ENCODE measurements at regions not wholly inside any gene's neighbourhood (a gene's known extent, or its start where the extent isn't known, plus 50 kb on each side); places are given as distances from the start of the nearest gene placed in this dataset.

- H3K4me3 Mint-ChIP-seq, result no peak overlapping the region
- H2AFZ ChIP-seq (ENCODE audit: insufficient read depth, low read depth, low read length, poor library complexity, severe bottlenecking), result no peak overlapping the region
- H3K4me3 ChIP-seq (ENCODE audit: control extremely low read depth in 1 of 5, extremely low read depth in 1 of 5, insufficient read depth in 1 of 5, low read depth in 2 of 5, low read length in 4 of 5), result no peak overlapping the region
- TF ChIP-seq, protein P1, sequence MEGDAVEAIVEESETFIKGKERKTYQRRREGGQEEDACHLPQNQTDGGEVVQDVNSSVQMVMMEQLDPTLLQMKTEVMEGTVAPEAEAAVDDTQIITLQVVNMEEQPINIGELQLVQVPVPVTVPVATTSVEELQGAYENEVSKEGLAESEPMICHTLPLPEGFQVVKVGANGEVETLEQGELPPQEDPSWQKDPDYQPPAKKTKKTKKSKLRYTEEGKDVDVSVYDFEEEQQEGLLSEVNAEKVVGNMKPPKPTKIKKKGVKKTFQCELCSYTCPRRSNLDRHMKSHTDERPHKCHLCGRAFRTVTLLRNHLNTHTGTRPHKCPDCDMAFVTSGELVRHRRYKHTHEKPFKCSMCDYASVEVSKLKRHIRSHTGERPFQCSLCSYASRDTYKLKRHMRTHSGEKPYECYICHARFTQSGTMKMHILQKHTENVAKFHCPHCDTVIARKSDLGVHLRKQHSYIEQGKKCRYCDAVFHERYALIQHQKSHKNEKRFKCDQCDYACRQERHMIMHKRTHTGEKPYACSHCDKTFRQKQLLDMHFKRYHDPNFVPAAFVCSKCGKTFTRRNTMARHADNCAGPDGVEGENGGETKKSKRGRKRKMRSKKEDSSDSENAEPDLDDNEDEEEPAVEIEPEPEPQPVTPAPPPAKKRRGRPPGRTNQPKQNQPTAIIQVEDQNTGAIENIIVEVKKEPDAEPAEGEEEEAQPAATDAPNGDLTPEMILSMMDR (IDR thresholded peaks at IDR 0.05), result no peak
- no peak for TF ChIP-seq EZH2 (IDR thresholded peaks at IDR 0.05; ENCODE audit: borderline replicate concordance, insufficient read depth, low read depth, low read length, poor library complexity, severe bottlenecking)
- intact Hi-C loops (cut with micrococcal nuclease), result no loop called here
- peaks cover 4% of the 10 kb centered on the region for H3K27me3 Mint-ChIP-seq
- H3K27me3 ChIP-seq (replicated peaks in 1 of 4; ENCODE audit: control extremely low read depth in 1 of 4, control insufficient read depth in 3 of 4, insufficient read depth in 4 of 4, low read length in 3 of 4), result no peaks in the 10 kb centered on the region
- DNase-seq (no peak), ATAC-seq (ENCODE audit: low read depth) (no peak)
- peaks cover 4% of the 10 kb centered on the region for H3K9me3 Mint-ChIP-seq (ENCODE audit: insufficient read depth)
- no peaks in the 10 kb centered on the region for H3K36me3 ChIP-seq (replicated peaks in 1 of 2; ENCODE audit: control extremely low read depth in 1 of 2, control insufficient read depth in 1 of 2, extremely low read depth in 1 of 2, insufficient read depth in 2 of 2, low read length in 1 of 2)
- WGBS (ENCODE audit: insufficient coverage), result 67% methylated on average over 1 of the region's 4 CpGs
- H3K27ac Mint-ChIP-seq, result no peak overlapping the region
- H3K27ac ChIP-seq (ENCODE audit: low read length in 2 of 2), result no peak overlapping the region
- no peaks in the 10 kb centered on the region for H3K4me1 Mint-ChIP-seq
- H3K4me1 ChIP-seq (ENCODE audit: control insufficient read depth in 2 of 2, insufficient read depth in 2 of 2, low read length in 2 of 2), result no peaks in the 10 kb centered on the region
- CTCF ChIA-PET, result no interaction called here
- H3K79me2 ChIP-seq (ENCODE audit: control insufficient read depth, insufficient read depth, low read length), result no peaks in the 10 kb centered on the region
- no peaks in the 10 kb centered on the region for H3K9me3 ChIP-seq (ENCODE audit: control extremely low read depth in 1 of 3, control insufficient read depth in 2 of 3, insufficient read depth in 1 of 3, low read length in 2 of 3)
- H4K20me1 ChIP-seq (ENCODE audit: control insufficient read depth, insufficient read depth, low read length, poor library complexity, severe bottlenecking), result no peaks in the 10 kb centered on the region
- POLR2A ChIA-PET, result no interaction called here
- no peak overlapping the region for H3K4me2 ChIP-seq (replicated peaks; ENCODE audit: low read depth, low read length, poor library complexity, severe bottlenecking)
- H3K9ac ChIP-seq (ENCODE audit: low read length), result no peak overlapping the region
Measured at GRCh38 chr12:59041241-59042121, 121.2 kb upstream of the LRIG3 start.

DNA sequence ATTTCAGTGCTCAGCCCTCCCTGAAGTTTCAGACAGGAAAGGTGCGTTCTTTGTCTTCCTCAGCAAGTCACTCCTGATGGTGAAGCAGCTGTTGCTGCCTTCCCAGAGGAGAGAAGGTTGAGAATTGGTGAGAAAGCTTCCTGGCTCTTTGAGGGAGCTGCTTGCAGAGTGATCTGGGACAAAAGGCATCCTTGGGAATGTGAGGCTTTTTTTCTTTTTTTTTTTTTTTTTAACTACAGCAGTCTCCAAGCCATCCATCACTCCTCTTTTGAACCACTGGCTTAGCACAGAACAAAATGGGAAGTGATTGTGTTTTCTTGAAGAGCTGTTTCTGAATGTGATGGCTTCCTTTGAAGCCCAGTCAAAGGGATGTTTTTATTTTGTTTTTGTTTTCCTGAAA, 120.4 kb upstream of the LRIG3 start:
- intact Hi-C loops (cut with micrococcal nuclease), result no loop called here
- no peak overlapping the region for H2AFZ ChIP-seq (ENCODE audit: insufficient read depth, low read depth, low read length, poor library complexity, severe bottlenecking)
- H3K4me2 ChIP-seq (replicated peaks; ENCODE audit: low read depth, low read length, poor library complexity, severe bottlenecking), result no peak overlapping the region
- H3K4me1 ChIP-seq (ENCODE audit: control insufficient read depth in 2 of 2, insufficient read depth in 2 of 2, low read length in 2 of 2), result no peaks in the 10 kb centered on the region
- 43% methylated on average over 1 of the region's 1 CpG for WGBS (ENCODE audit: insufficient coverage)
- Mint-ChIP-seq H3K9me3 (ENCODE audit: insufficient read depth) (peaks cover 4% of the 10 kb centered on the region), H3K27me3 (peaks cover 4% of the 10 kb centered on the region), H3K4me3 (no peak overlapping the region), H3K27ac (no peak overlapping the region), H3K4me1 (no peaks in the 10 kb centered on the region)
- H3K36me3 ChIP-seq (replicated peaks in 1 of 2; ENCODE audit: control extremely low read depth in 1 of 2, control insufficient read depth in 1 of 2, extremely low read depth in 1 of 2, insufficient read depth in 2 of 2, low read length in 1 of 2), result no peaks in the 10 kb centered on the region
- ATAC-seq (ENCODE audit: low read depth) (no peak), DNase-seq (no peak)
- no peak overlapping the region for H3K27ac ChIP-seq (ENCODE audit: low read length in 2 of 2)
- no peaks in the 10 kb centered on the region for H4K20me1 ChIP-seq (ENCODE audit: control insufficient read depth, insufficient read depth, low read length, poor library complexity, severe bottlenecking)
- ChIA-PET CTCF (no interaction called here), POLR2A (no interaction called here)
- TF ChIP-seq EZH2 (IDR thresholded peaks at IDR 0.05; ENCODE audit: borderline replicate concordance, insufficient read depth, low read depth, low read length, poor library complexity, severe bottlenecking), result no peak
- TF ChIP-seq, protein P1 (IDR thresholded peaks at IDR 0.05), result no peak
- H3K27me3 ChIP-seq (replicated peaks in 1 of 4; ENCODE audit: control extremely low read depth in 1 of 4, control insufficient read depth in 3 of 4, insufficient read depth in 4 of 4, low read length in 3 of 4), result no peaks in the 10 kb centered on the region
- H3K4me3 ChIP-seq (ENCODE audit: control extremely low read depth in 1 of 5, extremely low read depth in 1 of 5, insufficient read depth in 1 of 5, low read depth in 2 of 5, low read length in 4 of 5), result no peak overlapping the region
- no peaks in the 10 kb centered on the region for H3K79me2 ChIP-seq (ENCODE audit: control insufficient read depth, insufficient read depth, low read length)
- H3K9ac ChIP-seq (ENCODE audit: low read length), result no peak overlapping the region
- no peaks in the 10 kb centered on the region for H3K9me3 ChIP-seq (ENCODE audit: control extremely low read depth in 1 of 3, control insufficient read depth in 2 of 3, insufficient read depth in 1 of 3, low read length in 2 of 3)

Measured in B cell (primary cell).